ENCODE measurements at regions not wholly inside any gene's neighbourhood (a gene's known extent, or its start where the extent isn't known, plus 50 kb on each side); places are given as distances from the start of the nearest gene placed in this dataset.
A peak's percentile ranks its signal among the peaks of the same experiment; 100 is the strongest.
"Not testable (repeated sequence)": the region's sequence is repeated elsewhere in the genome, so short reads cannot be mapped to it uniquely, and the experiment has no call there.

- not testable (repeated sequence) for ATAC-seq, DNase-seq
Measured at GRCh38 chr16:88185976-88186888, 196.5 kb upstream of the ZNF469 start.

DNA sequence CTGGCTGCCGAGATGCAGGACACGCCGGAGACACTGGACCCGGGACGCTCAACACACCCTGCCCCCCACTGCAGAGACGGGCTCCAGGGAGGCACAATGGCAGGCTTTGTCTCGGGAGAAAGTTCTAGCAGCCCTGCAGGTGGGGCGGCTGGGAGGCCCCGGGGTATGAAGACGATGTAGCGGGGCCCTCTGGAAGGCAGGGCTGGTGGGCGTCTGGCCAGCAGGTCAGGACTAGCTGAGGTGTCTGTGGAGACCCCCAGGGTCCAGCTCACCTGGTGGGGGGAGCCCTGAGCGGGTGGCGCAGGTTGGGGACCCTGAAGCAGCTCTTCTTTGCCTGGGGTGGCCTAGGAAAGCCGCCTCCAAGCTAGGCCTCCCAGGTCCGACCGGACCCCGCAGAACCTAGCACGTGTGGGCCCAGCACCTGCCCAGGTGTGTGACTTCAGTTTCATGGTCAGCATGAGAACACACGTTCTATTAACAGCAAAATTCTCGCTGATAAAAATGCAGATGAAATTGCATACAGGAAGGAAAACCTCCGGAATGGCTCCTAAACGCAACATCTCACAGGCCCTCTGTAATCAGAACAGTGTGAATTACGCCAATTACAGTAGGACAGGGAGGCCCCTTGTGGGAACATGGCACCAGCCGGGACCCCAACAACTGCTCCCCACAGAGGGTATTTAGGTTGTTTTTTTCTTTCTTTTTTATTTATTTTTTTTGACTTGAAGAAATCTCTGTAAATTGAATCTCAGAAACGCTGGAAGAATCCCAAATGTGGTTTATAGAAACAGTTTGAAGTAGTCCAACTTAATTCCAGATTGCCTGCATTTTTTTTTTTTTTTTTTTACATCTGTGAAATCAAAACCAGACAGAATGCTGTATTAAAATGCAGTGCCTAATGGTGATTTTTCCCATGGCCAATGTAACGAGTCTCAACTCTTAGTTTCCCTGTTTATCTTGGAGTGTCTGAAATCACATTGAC, 195.6 kb upstream of the ZNF469 start:
- ATAC-seq, DNase-seq: not testable (repeated sequence)

DNA sequence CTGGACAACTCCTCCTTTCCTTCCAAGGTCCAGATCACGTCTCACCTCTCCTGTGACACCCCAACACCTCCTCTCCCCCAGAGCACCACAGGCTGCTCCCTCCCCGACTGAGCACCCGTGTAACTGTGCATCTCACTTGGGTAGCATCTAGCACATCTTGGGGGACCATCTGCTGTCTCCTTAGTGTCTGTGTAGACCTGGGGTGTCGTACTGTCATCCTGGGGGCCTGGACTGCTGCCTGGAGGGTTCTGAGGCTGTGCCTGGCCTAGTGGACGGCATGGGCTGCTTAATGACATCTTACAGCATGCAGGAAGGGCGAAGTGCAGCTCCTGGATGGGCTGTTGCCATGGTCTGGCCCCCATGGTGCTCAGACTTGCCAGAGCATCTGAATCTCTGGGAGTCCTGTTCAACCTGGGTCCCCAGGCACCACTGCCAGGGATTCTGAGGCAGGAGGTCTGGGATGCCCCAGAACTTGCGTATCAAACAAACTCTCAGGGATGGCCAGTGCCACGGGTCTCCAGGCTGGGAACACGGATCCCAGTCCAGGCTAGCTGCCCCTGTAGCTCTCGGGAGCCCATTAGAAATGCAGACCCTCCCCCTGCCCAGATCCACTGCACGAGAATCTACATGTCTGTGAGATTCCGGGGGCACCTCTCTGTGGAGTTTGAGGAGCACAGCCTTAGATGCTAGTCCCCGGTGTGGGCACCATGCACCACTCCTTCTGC, 194.4 kb upstream of the ZNF469 start:
- DNase-seq, ATAC-seq: not testable (repeated sequence)

DNA sequence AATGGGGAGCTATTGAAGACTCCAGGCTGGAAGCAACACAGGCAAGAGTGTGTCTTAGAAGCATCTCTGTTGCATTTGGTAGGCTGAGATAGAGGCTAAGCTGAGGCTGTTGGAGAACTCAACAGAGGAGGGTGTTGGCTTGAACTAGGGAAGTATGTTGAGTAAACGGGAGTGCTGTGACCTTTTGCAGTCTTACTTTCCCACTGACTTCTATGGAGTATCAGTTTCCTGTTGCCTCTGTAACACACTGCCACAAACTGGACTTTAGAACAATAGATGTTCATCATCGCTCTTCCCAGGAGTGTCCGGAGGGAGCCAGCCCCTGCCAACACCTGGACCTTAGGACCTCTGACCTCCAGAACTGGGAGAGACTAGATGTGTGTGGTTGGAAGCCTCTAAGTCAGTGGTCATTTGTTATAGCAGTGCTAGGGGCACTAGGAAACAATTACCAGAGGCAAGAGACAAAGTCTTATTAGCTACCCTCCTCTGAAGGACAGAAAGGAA, 192.1 kb upstream of the ZNF469 start:
- DNase-seq, ATAC-seq: not testable (repeated sequence)

DNA sequence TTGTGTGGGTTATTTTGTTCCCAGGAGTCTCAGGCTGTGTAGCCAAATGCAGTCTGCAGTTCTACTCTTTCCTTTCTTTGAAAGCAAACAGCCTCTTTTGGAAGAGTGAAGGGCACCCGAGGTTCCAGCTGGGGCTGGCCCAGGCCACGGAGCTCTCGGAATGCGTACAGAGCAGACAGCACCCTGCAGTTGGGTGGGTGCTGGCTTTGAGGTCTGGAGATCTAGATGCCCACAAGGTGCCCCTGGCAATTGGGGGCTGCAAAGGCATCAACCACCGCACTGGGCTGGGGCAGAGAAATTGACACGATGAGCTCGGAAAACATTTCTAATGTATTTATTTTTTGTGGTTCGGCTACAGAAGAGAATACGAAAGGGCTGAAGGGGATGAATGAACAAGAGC, 191.6 kb upstream of the ZNF469 start:
- ATAC-seq, DNase-seq: not testable (repeated sequence)

GRCh38 chr16:88192601-88193000, 190.2 kb upstream of the ZNF469 start:
- ATAC-seq = no peak

DNA sequence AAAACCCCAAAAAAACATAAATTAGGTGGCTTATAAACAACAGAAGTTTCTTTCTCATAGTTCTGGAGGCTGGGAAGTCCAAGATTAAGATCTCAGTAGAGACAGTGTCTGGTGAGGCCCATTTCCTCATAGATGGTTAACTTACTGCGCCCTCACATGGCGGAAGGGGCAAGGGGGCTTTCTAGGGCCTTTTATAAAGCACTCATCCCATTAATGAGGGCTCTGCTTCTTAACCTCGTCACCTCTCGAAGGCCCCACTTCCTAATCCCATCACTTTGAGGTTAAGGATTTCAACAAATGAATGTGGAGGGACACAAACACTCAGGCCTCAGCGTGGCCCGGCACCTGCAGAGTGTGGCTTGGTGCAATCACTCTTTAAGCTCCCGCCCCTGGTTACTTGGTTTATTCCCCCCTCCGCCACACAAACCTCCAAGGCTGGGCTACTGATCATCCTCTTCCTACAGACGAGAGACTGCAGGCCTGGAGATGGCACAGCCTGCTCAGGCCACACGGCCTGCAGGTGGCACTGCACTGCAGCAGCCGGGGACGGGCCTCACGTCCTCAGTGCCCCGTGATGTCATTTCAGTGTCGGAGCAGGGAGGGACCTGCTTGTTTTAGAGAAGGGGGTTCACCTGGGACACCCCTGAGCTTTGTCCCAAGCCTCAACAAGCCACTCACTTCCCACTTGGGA, 188.9 kb upstream of the ZNF469 start:
- peak; percentile 51 for DNase-seq
- peak; percentile 83 for ATAC-seq

More at GRCh38 chr16:88192601-88193000, 190.2 kb upstream of the ZNF469 start:
- DNase-seq = no peak

- no peak for DNase-seq
- no peak for ATAC-seq
Measured at GRCh38 chr16:88194397-88195268, 188.1 kb upstream of the ZNF469 start.

GRCh38 chr16:88195269-88195705, 187.5 kb upstream of the ZNF469 start:
- ATAC-seq (no peak), DNase-seq (no peak)

- ATAC-seq (no peak), DNase-seq (no peak)
Measured at GRCh38 chr16:88195911-88196465, 186.8 kb upstream of the ZNF469 start.

DNA sequence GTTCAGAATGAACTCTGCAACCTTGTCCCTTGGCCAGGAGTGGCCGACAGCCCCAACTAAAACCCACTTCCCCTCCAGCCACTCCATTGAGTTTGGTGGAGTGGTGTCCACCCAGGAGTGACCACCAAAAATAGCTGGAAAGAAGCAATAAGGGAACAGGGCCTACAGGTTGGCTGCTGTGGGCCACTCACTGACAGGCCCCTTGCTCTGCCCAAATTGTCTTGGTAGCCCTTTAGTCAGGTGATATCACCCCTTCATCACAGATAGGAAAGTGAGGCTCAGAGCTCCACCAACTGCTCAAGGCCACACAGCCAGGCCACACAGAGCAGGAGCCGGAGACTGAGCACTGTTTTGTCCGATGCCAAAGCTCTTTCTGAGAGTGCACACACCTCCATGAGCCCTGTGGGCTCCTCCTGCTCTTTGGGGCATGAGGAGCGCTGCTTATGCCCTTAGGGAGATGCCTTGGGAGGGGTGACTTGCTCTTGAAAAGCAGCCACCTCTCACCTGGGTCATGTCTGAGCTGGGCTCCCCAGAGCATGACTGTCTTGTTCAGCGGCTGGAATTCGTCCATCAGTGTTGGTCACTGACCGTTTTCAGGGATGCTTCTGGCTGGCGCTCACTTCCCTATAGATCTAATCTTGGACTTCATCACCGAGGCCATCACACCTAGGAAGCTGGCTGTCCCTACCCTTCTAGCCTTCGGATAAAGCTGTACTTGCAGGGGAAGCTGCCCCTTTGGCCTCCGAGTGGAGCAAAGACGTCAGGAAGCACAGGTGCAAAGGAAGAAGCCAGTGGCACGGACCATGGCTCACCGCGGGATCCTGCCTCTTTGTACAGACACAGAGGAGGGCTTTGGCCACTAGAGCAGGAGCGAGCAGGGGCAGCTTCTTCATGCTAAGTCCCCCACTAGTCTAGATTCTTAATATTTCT, 186.0 kb upstream of the ZNF469 start:
- ATAC-seq (no peak), DNase-seq (no peak)

GRCh38 chr16:88197481-88198456, 185.0 kb upstream of the ZNF469 start:
- DNase-seq (no peak), ATAC-seq (no peak)

DNA sequence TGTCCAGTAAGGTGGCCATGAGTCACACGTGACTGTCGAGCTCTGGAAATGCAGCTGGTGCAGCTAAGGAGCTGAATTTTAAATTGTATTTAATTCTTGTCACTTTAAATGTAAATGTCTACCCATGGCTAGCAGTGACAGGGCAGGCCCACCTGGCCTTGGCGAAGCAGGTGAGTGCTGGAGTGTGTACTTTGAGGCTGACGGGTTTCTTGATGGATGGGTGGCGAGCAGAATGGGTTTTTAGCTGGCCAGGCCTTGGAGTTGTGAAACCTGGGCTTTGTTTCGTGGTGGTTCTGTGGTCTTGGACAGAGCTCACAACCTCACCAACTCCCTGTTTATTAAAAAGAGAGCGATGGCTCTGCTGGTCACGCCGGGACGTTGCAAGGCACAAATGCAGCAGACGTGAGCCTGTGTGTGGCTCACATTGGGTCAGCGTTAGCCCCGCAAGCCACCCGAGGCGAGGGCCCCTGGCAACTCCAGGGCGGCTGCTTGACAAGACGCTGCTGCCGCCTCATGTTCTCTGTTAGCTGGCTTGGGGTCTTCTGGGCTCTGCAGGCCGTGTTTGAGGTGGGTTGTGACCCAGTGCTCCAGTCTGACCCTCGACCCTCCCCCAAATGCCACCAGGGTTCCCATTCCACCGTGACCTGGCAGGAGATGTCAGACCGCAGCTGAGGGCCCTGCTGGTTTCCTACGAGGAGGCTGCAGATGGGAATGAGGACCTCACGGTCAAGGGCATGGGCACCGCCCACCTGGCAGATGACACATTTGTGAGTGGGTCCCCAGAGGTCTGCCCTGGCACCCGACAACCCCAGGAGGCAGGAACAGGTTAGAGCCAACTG, 184.1 kb upstream of the ZNF469 start:
- not testable (repeated sequence) for DNase-seq, ATAC-seq

DNA sequence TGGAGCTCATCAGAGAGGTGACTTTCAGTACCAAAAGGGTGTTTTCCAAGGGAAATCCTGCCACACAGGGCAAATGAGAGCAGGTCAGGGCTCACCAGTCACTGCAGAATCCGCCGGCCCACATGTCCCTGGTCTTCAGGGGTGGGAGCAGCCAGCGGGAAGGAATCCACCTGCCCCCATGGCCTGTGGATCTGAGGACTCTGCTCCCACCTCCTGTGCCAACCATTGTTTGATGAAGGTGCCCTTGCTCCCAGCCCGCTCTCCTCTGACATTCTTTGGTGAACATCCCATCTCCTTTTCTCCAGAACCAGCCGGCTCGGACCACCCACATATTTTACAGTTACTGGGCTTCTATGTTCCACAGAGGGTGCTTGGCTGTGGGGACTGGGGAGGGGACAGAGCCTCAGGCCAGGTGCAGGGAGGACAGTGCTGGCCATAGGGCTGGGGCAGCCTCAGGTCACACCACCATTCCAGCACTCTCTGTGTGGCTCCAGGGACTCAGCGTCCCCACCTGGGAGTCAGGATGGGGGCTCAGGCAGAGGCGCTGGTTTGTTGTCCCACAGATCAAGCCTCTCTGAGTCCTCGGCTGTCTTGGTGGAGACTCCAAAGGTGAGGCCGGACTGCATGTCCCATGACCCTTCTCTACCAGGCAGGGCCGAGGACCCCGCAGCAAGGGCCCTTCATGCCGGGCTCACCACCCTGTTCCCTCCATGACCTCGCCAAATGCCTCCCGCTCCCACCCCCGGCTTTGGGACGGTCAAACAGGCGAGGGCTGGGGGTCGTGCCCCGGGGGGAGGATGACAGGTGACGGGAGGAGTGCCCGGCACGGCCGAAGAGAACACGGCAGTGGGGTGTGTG, 183.2 kb upstream of the ZNF469 start:
- ATAC-seq = not testable (repeated sequence)

More for the DNA sequence above, 183.2 kb upstream of the ZNF469 start:
- DNase-seq = not testable (repeated sequence)

Data from stimulated activated naive CD8-positive, alpha-beta T cell treated with anti-CD3 and anti-CD28 coated beads, Interleukin-15, Interleukin-2, amounts not matched to agents 100 U/mL and 50 U/mL, for 24 hours (primary cell).